HG03139 (cell line): ENCODE measurements at regions not wholly inside any gene's neighbourhood (a gene's known extent, or its start where the extent isn't known, plus 50 kb on each side); places are given as distances from the start of the nearest gene placed in this dataset.

Experiments
- ATAC-seq: cut with Tn5 transposase; IDR thresholded peaks from one replicate; pipeline ENCODE4 v1.9.1; 2021; ENCODE audit not compliant: unreplicated experiment

DNA sequence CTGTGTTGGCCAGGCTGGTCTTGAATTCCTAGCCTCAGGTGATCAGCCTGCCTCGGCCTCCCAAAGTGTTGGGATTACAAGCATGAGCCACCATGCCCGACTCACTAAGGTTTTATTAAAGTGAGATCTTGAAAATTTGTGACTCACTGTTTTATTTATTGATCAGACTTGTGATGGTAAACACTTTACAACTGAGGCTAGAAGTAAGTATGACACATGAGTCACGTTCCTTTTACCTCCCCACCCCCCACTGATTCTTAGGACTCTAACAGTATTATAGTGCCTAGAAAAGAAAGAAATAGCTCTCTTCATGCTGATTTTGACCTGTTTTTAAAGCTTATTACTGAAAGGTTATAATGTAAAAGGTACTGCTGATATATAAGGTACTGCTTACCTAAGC, 160.6 kb downstream of the TANC2 start:
- ATAC-seq = no peak

DNA sequence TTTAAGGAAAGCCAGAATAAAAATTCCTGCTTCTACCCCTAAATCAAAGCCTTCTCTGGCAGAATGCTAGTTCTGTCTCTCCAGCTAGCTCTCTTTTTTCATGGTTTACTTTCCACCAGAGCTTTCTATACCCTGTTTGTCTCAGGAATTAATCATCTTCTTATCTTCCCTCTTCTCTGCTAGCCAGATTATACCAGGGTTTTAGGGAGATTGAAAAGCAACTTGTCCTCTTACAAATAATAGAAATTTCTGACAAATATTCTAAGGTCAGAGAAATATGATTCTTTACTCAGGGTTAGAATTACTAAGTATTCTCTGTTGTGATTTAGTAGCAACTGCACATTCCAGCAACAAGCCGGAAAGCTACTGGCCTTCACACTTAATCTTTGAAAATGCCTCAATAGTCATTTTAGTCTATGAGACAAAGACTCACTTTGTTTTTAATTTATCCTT, 166.4 kb downstream of the TANC2 start:
- no peak for ATAC-seq

- ATAC-seq = no peak
These were observed 167.5 kb downstream of the TANC2 start for GRCh38 chr17:63133491-63133890.

DNA sequence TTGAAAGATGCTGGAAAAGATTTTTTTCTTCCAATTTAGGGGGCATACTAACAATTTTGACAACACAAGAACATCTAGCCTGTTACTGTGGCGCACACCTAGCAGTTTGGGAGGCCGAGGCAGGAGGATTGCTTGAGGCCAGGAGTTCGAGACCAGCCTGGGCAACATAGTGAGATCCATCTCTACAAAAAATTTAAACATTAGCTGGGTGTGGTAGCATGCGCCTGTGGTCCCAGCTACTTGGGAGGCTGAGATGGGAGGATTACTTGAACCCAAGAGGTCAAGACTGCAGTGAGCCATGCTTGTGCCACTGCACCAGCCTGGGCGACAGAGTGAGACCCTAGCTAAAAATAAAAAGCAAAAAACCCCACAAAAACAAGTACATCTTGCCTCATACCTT, 168.8 kb downstream of the TANC2 start:
- ATAC-seq = no peak

- ATAC-seq = no peak
These were observed 170.5 kb downstream of the TANC2 start for GRCh38 chr17:63136369-63137012.

- no peak for ATAC-seq
These were observed 171.1 kb downstream of the TANC2 start for GRCh38 chr17:63137163-63137562.

- ATAC-seq = no peak
These were observed 172.7 kb downstream of the TANC2 start for GRCh38 chr17:63138713-63139112.

GRCh38 chr17:63139356-63139755, 173.3 kb downstream of the TANC2 start:
- no peak for ATAC-seq

DNA sequence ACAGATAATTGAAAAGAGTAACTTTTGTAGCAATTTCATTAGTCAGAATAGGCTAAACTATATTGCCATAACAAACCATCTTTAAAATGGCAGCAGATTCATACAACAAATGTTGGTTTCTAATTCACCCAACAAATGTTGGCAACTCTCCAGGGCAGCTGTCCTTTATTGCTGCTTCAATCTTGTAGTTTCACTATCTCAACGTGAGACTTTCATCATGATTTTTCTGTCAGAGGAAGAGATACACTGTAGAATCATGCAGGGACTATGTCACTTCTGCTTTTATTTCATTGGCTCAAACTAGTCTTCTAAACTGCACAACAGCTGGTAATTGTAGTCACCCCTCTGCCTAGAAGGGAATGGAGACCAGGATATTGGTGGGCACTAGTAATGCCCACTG, 174.2 kb downstream of the TANC2 start:
- ATAC-seq = no peak

DNA sequence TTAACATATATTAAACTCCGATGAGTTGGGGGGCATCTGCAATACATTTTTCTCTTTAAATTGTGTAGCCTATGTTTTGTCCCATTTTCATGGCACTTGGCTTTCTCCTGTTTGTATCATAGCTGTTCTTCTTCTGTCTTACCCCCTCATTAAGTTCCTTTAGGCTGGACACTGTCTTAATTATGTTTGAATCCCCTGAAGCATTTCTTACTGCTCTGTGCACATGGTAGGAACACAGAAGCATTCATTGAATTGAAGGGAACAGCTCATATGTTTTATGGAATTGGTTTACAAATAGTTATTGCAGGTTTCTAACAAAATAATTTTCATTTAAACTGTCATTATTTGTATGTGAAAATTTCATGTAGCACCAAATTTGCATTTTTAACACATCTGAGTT, 176.8 kb downstream of the TANC2 start:
- ATAC-seq = no peak

DNA sequence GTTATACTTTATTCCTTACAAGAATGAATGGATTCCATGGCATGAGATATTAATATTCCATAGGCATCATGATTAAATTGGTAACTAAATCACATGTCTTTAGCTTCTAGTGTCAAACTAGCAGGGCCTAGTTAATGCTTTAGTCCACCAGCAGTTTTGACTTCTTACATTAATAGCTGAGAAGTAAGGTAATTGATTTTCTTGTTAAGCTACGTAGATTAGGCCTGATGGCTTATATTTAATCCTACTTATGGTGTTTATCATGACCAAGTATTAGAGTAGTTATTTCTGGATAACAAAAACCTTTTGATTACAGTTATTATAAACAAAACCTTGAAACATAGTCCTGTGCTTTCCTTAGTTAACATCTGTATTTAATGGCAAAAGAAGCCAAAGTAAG, 184.5 kb downstream of the TANC2 start:
- ATAC-seq = no peak

- no peak for ATAC-seq
These were observed 185.0 kb downstream of the TANC2 start for GRCh38 chr17:63150994-63151464.

- ATAC-seq = no peak
These were observed 186.0 kb downstream of the TANC2 start for GRCh38 chr17:63151941-63152523.

- no peak for ATAC-seq
These were observed 187.5 kb downstream of the TANC2 start for GRCh38 chr17:63153488-63153887.

GRCh38 chr17:63154586-63155244, 188.7 kb downstream of the TANC2 start:
- ATAC-seq = no peak

GRCh38 chr17:63156986-63157385, 191.0 kb downstream of the TANC2 start:
- no peak for ATAC-seq

- no peak for ATAC-seq
These were observed 196.5 kb downstream of the TANC2 start for GRCh38 chr17:63162406-63163157.

DNA sequence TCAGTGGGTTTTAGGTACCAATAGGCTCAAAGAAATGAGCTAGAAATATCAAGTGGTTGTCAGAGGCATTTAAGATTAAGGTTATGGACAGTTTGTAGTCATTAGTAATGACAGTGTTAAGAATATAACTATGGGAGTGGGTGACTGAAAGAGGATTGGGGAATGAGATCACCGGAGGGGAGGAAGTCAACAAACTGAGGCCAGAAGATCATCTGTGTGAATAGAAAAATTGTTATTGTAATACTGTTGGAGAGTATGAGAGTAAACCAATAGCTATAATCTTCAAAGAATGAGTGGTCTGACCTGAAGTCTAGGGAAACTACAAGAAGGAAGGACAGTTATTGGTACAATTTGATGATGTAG, 197.1 kb downstream of the TANC2 start:
- ATAC-seq = no peak

- no peak for ATAC-seq
These were observed 199.4 kb downstream of the TANC2 start for GRCh38 chr17:63165400-63165799.

GRCh38 chr17:63170795-63171194, 204.8 kb downstream of the TANC2 start:
- no peak for ATAC-seq
